ENCODE measurements at regions not wholly inside any gene's neighbourhood (a gene's known extent, or its start where the extent isn't known, plus 50 kb on each side); places are given as distances from the start of the nearest gene placed in this dataset.
"Not testable (repeated sequence)": the region's sequence is repeated elsewhere in the genome, so short reads cannot be mapped to it uniquely, and the experiment has no call there.

GRCh38 chr13:55714120-55714519 lies 1426.6 kb upstream of the PRR20A start:
- DNase-seq: no peak

- no peak for DNase-seq
These were observed 1413.0 kb upstream of the PRR20A start for GRCh38 chr13:55727683-55728082.

DNA sequence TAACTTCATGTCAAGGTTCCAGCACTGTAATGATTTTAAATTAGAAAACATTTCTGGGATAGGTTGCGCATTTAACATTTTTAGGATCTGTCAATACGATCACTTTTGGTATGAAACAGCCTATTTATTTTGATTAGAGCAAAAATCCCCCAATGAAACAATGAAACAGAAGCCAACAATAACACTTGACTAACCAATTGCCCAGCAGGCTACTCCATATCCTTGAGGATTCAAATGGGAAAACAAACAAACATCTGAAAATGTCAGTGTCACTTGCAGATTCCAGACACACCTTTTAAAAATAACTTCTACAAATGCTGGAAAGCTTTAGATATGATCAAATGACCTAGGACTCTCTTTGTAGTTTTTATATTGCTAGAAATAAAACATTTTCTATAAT lies 1412.5 kb upstream of the PRR20A start:
- no peak for DNase-seq

- DNase-seq: no peak
These were observed 1394.9 kb upstream of the PRR20A start for GRCh38 chr13:55745828-55746227.

DNA sequence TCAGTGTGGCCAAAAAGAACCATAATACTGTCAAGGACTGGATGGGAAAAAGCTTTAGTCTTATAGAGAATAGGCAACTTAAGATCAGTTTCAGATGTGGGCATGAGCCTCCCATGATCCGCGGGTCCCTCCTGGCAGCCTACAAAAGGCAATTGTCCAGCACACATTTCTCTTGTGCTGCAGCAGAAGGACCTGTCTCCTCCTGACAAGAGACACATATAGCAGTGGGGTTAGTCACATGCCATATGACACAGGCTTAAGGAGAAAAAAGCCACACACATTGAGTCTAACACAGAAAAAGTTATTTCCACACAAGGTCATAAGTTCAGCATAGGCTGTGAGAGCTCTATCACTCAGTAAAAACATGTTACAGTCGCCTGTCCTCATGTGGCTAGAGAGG lies 1378.7 kb upstream of the PRR20A start:
- DNase-seq: no peak

DNA sequence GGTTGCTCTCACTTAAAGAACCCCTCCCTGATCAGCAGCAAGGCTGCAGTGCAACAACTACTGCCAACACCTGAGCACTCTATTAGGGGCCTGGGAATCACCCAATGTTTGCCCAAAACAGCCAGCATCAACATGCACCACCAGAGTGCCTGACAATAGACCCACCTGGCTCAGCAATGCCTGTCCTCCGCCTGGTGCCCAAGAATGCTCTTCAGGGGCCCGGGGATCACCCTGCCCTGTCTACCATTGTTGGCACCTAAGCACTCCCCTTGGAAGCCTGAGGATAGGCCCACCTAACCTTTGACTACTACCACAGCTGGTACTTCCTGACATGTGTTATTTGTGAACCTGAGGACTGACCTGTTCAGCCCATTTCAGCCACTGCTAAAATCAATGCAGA lies 1363.1 kb upstream of the PRR20A start:
- DNase-seq: no peak

GRCh38 chr13:55783841-55784240 lies 1356.9 kb upstream of the PRR20A start:
- DNase-seq: no peak

GRCh38 chr13:55788548-55788947 lies 1352.2 kb upstream of the PRR20A start:
- DNase-seq: no peak

GRCh38 chr13:55792544-55793193 lies 1348.0 kb upstream of the PRR20A start:
- no peak for DNase-seq

- DNase-seq: no peak
These were observed 1325.2 kb upstream of the PRR20A start for GRCh38 chr13:55815458-55816033.

DNA sequence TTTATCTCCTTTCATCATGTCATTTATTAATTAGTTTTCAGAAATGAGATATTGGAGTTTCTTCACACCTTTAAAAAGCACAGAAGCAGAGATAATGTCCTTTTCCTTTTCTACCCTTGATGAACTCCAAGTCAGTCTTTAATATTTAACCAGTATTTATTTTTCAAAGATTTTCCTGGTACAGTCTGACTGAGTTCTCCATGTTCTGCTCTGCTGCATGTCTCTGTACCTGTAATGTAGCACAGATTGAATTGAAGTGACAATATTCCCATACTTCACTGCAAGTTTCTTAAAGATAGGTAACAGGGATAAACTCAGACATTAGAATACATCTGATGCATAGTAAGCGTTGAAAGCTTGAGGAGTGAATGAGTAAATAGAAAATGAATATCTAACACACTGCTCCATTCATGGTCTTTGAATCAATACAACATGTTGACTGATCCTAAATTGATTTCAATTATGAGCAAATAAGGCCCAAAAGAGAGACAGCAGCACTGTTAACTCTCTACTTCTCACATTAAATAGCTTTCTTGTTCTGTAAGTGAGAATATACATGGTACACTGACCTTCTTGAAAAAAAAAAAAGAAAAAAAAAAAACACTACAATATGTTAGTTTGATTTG lies 1323.6 kb upstream of the PRR20A start:
- DNase-seq: no peak

DNA sequence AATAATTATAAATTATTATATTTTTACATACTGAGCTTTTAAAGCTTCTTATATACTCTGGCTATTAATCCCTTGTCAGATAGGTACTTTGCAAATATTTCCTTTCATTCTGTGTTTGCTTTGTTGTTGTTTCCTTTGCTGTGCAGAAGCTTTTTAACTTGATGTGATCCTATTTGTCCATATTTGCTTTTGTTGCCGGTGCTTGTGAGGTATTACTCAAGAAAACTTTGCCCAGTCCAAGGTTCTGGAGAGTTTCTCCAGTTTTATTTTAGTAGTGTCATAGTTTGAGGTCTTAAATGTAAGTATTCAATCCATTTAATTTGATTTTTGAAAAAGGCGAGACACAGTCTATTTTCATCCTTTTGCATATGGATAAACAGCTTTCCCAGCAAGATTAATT lies 1319.9 kb upstream of the PRR20A start:
- no peak for DNase-seq

DNA sequence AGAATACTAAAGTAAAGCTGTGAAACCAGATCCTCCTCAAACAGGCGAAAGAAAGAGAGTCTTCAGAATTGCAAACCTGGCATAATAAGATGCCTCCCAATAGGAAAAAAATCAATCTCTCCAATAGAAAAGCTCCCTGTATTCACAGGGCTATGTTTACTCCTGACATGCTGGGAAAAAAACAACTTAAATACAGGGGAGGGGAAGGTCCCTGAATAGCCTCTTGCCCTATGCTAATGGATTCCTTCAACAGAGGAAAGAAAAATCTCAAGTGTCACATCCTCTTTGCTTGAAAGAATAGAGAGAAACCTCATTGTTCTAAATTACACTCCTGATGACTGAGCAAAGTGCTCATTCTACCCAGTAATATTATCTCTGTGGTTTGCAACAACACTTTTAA lies 1271.1 kb upstream of the PRR20A start:
- no peak for DNase-seq

DNA sequence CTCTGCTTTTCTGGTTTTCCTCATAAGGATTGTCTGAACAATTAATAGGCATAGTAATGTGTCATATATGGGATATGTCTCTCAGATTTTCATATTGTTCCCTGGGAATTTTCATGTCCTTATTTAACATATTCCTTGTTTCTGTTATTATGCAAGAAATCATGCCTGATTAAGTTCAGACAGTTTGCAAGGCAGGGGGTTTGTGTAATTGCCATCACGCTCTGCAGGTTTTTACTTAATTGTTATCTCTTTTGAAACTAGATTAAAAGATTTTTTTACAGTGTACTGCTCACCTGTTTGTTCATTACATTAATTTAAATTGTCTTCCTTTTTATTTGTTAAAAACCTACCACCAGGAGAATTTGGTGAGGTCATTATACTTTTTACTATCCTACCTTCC lies 1253.2 kb upstream of the PRR20A start:
- DNase-seq: no peak

DNA sequence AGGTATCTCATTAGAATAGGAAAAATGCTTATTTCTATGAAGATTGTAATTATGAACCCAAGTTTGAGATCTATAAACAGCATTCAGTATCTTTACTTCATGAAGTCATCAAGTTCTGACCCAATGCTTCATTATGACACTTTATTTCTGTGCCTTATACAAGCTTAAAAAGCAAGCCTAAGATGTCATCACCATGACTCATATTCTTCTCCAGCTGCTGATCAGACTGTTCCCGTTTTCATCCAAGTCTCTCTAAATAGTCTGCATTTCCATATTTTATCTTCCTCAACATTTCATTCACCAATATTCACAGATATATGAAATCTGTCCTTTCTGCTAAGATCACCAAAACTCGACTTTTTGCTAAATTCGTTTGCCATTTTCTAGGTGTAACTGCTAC lies 1247.2 kb upstream of the PRR20A start:
- DNase-seq: no peak

- DNase-seq: no peak
These were observed 1203.5 kb upstream of the PRR20A start for GRCh38 chr13:55937180-55937579.

DNA sequence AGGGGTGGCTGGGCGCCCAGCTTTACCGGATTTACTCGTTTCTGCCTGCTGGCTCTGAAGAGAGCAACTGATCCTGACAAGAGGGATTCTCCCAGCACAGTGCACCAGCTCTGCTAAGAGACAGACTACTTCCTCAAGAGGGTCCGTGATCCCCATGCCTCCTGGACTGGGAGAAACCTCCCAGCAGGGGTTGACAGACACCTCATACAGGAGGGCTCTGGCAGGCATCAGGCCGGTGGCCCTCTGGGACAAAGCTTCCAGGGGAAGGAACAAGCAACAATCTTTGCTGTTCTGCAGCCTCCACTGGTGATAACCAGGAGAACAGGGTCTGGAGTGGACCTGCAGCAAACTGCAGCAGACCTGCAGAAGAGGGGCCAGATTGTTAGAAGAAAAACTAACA lies 1192.5 kb upstream of the PRR20A start:
- DNase-seq: no peak

DNA sequence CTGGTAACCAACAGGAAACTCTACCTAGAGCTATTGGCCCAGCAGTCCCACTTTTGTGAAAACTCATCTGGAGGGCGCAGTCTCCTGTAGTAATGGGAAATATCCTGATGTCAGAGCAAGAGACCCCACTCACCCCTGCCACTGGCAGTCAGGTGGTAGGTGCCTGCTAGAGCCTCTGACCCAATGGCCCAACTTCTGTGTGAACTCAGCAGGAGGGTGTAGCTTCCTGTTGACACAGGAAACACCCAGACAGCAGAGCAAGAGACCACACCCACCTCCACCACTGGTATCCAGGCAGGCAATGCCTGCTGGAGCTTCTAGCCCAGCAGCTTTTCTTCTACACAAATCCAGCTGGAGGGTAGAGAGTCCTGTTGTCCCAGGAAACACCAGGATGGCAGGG lies 1176.8 kb upstream of the PRR20A start:
- DNase-seq: no peak

DNA sequence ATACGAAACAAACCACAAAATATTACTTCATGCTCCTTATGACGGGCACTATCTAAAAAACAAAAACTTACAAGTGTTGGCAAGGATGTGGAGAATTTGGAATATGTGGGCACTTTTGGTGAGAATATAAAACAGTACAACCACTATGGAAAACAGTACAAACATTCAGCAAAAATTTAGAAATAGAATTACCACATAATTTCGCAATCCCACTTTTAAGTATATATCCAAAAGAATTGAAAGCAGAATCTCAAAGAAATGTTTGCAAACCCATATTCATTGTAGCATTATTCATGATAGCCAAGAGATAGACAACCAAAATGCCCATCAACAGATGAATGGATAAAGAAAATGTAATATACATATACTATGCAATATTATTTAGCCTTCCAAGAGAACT lies 1173.7 kb upstream of the PRR20A start:
- DNase-seq: no peak

DNA sequence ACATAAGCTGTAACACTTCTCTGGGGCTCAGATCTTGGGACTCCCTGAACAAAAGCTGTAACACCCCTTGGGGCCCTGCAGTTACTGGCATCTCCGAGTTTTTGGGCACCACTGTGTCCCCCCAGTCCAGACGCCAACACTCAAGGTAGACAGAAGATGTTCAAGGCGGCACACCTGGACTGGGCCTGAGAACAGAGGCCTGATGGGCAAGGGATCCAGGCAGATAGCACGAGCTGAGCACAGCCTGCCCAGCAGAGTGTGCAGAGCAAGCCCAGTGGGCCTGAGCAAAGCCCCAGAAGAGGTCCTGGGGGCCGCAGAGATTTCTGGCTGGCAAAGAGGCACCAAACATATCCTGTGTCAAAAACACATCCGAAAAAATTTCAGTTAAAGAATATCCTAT lies 1163.3 kb upstream of the PRR20A start:
- no peak for DNase-seq

DNA sequence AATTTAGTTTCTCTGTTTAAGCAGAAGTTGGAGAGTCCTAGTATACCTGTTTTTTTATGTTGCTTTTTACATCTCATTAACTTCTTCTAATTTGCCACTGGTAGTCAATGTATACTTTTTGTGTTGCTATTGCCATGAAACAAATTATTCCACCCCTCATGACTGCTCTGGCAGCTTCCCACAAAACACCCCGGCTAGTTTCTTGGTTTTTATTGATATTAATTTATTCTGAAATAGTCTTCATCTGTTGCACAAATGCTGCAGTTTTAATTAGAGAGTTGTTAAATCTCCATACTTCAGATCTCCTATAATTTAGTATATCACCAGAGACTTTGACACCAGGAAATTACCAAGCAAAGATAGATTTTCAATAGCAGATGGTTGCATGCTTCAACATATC lies 1159.3 kb upstream of the PRR20A start:
- DNase-seq: no peak

GRCh38 chr13:55984026-55984425 lies 1156.7 kb upstream of the PRR20A start:
- not testable (repeated sequence) for DNase-seq

- DNase-seq: no peak
These were observed 1150.1 kb upstream of the PRR20A start for GRCh38 chr13:55990631-55991030.

DNA sequence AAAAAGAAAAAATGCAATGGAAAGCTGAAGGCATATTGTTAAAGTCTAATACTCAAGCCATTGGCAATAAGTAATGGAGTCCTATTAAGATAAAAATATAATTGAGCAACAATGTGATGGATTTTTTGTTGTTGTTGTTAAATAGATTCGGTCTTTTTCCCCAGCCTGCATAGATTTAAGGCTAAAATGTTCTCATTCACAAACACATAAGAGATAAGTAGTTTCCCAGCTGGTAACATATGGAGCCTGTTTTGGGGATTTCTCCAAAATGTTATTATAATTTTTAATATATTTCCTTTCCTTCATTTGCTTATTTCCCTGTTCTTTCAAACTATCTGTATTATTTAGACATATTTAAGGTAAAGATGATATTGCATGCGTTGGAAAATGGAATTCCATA lies 1149.1 kb upstream of the PRR20A start:
- no peak for DNase-seq

DNA sequence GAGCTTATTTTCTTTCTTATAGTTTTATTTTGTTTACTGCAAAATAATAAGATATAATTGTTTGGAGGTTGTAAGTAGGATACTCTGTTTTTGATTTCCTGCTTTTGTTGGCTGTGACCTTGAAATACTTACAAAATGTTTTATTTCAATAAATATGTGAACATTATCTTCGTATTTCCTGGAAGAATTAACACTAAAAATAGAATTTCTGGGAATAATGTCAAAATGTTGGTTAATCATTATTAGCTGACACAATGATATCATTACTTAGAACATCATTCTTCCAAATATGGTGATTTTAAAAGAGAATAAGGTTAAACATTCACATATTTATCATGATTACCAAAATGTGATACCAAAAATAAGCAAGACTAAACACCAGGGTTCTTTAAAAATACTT lies 1148.6 kb upstream of the PRR20A start:
- DNase-seq: no peak

Data from inflammatory macrophage (primary cell).